ENCODE measurements at regions not wholly inside any gene's neighbourhood (a gene's known extent, or its start where the extent isn't known, plus 50 kb on each side); places are given as distances from the start of the nearest gene placed in this dataset.

DNA sequence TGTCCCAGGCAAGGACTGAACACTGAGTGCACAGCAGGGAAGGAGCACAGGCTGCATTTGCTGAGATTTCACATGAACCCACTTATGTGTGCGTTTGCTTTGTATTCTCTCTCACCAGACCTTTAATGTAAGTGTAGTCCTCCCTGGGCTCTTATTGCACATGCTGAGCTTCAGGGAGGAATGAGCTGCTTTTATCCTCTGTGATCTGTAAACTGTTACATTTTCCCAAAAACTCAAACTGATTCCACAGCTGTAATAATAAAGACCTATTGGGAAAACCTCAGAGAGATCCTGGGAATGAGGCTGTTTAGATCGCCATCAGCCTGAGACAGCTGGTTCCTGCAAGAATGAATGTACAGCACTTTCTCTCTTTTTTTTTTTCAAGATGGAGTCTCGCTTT is 53.6 kb upstream of the ADORA2B start:
- H3K27me3 ChIP-seq = no peaks in the 10 kb centered on the region
- DNase-seq (ENCODE audit: low spot score in 2 of 2) = no peak
- H3K4me1 ChIP-seq = peaks cover 0 to 19% (median 0%) of the 10 kb centered on the region in 4 donors
- TF ChIP-seq, protein P1, sequence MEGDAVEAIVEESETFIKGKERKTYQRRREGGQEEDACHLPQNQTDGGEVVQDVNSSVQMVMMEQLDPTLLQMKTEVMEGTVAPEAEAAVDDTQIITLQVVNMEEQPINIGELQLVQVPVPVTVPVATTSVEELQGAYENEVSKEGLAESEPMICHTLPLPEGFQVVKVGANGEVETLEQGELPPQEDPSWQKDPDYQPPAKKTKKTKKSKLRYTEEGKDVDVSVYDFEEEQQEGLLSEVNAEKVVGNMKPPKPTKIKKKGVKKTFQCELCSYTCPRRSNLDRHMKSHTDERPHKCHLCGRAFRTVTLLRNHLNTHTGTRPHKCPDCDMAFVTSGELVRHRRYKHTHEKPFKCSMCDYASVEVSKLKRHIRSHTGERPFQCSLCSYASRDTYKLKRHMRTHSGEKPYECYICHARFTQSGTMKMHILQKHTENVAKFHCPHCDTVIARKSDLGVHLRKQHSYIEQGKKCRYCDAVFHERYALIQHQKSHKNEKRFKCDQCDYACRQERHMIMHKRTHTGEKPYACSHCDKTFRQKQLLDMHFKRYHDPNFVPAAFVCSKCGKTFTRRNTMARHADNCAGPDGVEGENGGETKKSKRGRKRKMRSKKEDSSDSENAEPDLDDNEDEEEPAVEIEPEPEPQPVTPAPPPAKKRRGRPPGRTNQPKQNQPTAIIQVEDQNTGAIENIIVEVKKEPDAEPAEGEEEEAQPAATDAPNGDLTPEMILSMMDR (IDR thresholded peaks at IDR 0.05) = no peak
- TF ChIP-seq POLR2A (IDR thresholded peaks at IDR 0.05) (no peak), EP300 (IDR thresholded peaks at IDR 0.05) (no peak)
- no peak overlapping the region for H3K27ac ChIP-seq
- no peaks in the 10 kb centered on the region for H3K36me3 ChIP-seq
- 64 to 72% methylated on average over 3 of the region's 3 CpGs for WGBS, 2 donors
- no peak overlapping the region for H3K4me3 ChIP-seq
- H3K9me3 ChIP-seq = no peaks in the 10 kb centered on the region

DNA sequence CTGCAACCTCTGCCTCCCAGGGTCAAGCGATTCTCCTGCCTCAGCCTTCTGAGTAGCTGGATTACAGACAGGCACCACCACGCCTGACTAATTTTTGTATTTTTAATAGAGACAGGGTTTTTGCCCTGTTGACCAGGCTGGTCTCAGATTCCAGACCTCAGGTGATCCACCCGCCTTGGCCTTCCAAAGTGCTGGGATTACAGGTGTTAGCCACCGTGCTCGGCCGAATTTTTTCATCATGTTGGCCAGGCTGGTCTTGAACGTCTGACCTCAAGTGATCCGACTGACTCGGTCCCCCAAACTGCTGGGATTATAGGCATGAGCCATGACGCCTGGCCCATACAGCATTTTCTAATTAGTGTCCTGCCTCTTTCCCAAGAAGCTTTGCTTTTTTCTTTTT is 52.7 kb upstream of the ADORA2B start:
- no peak overlapping the region for H3K4me3 ChIP-seq
- H3K9me3 ChIP-seq = no peaks in the 10 kb centered on the region
- TF ChIP-seq, protein P1 (IDR thresholded peaks at IDR 0.05) = no peak
- no peak for TF ChIP-seq EP300 (IDR thresholded peaks at IDR 0.05)
- no peak for TF ChIP-seq POLR2A (IDR thresholded peaks at IDR 0.05)
- no peaks in the 10 kb centered on the region for H3K36me3 ChIP-seq
- no peak overlapping the region for H3K27ac ChIP-seq
- H3K27me3 ChIP-seq = no peaks in the 10 kb centered on the region
- H3K4me1 ChIP-seq = peaks cover 0 to 19% (median 0%) of the 10 kb centered on the region in 4 donors
- DNase-seq (ENCODE audit: low spot score in 2 of 2) = no peak
- 82 to 94% methylated on average over 10 of the region's 10 CpGs for WGBS, 2 donors

DNA sequence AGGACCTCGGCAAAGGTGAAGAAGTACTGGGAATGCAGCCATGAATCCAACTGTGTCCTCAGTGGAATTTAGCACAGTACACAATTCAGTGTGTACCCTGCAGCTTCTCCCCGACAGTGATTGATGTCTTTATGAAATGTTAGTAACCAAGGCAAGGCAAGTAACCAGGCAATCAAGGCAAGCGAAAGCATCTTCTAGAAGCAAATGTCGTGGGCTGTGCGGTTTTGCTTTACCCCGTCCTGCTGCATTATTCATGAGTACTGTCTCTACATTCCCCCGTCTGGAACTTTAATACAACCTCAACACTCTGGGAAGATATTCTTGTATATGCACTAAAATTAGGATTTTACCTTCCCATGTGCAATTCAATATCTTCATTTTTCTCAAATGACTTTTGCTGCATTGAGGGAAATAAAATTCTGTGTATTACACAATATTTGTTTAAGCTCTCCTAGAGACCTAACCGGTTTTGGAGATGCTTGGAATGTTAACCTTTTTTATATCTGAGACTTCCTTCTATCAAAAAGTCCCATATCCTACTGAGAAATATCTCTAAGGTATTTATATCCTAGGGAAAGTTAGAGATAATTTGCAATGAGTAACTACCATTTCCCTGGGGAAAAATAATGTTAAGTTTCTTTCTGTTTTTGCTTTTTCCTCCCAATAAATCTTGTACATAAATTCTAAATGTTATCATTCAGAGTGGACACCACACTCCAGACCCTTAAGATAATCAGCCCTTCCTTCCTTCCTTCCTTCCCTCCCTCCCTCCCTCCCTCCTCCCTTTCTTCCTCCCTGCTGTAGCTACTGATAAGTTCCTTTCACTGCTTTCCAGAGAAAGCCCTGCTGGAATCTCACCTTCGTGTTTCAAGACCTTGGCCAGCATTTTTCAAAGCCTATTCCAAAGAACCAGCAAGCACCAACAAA is 51.9 kb upstream of the ADORA2B start:
- no peaks in the 10 kb centered on the region for H3K27me3 ChIP-seq
- no peak overlapping the region for H3K27ac ChIP-seq
- H3K36me3 ChIP-seq = no peaks in the 10 kb centered on the region
- H3K4me1 ChIP-seq = peaks cover 0 to 19% (median 0%) of the 10 kb centered on the region in 4 donors
- no peak for DNase-seq (ENCODE audit: low spot score in 2 of 2)
- TF ChIP-seq EP300 (IDR thresholded peaks at IDR 0.05) (no peak), POLR2A (IDR thresholded peaks at IDR 0.05) (no peak)
- TF ChIP-seq, protein P1 (IDR thresholded peaks at IDR 0.05) = no peak
- H3K4me3 ChIP-seq = no peak overlapping the region
- 53 to 54% methylated on average over 9 of the region's 9 CpGs for WGBS, 2 donors
- no peaks in the 10 kb centered on the region for H3K9me3 ChIP-seq

DNA sequence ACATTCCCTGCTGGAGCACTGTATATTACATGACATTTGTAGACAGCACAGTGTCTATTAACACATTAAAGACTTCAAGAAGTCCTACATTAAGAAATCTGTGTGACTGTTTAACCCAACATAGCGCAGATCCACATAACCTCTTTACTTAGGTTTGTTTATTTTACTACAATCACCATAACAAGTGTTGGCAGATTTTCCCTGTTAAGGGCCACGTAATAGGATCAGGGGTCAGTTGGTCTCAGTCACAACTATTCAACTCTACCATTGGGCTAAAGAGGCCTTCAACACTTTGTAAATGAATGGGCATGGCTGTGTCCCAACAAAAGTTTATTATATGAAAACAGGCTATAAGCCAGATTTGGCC is 51.3 kb upstream of the ADORA2B start:
- DNase-seq (ENCODE audit: low spot score in 2 of 2) = no peak
- no peaks in the 10 kb centered on the region for H3K9me3 ChIP-seq
- WGBS, 2 donors = 32 to 42% methylated on average over 2 of the region's 2 CpGs
- TF ChIP-seq EP300 (IDR thresholded peaks at IDR 0.05) (no peak), POLR2A (IDR thresholded peaks at IDR 0.05) (no peak)
- TF ChIP-seq, protein P1 (IDR thresholded peaks at IDR 0.05) = no peak
- H3K27ac ChIP-seq = no peak overlapping the region
- H3K4me3 ChIP-seq = no peak overlapping the region
- no peaks in the 10 kb centered on the region for H3K36me3 ChIP-seq
- no peaks in the 10 kb centered on the region for H3K27me3 ChIP-seq
- H3K4me1 ChIP-seq = peaks cover 0 to 19% (median 0%) of the 10 kb centered on the region in 4 donors

DNA sequence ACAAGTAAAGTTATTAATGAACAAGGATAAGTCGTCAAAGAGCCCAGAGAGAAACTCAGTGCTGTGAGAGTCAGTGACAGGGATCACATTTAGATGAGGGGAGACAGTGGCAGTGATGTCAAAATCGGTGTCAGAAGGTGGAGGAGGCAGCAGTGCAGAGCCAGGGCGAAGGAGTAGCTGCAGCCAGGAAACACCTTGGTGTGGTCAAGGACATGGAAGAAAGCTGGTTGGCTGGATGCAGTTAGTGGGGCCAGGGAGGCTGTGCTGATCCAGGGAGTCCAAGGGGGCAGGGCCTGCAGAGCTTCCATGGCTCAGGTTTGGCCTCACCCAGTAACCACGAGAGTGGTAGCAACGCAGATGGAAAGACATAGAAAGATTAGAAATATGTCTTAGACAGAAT is 50.7 kb upstream of the ADORA2B start:
- H3K4me1 ChIP-seq = peaks cover 0 to 19% (median 0%) of the 10 kb centered on the region in 4 donors
- no peak for TF ChIP-seq EP300 (IDR thresholded peaks at IDR 0.05)
- TF ChIP-seq, protein P1 (IDR thresholded peaks at IDR 0.05) = no peak
- TF ChIP-seq POLR2A (IDR thresholded peaks at IDR 0.05) = no peak
- H3K27me3 ChIP-seq = no peaks in the 10 kb centered on the region
- no peak overlapping the region for H3K27ac ChIP-seq
- no peaks in the 10 kb centered on the region for H3K9me3 ChIP-seq
- no peak overlapping the region for H3K4me3 ChIP-seq
- H3K36me3 ChIP-seq = no peaks in the 10 kb centered on the region
- 62 to 64% methylated on average over 5 of the region's 5 CpGs for WGBS, 2 donors
- DNase-seq (ENCODE audit: low spot score in 2 of 2) = no peak

Data from tibial nerve (tissue), 4 donors.